OCI-LY7 (cell line): ENCODE measurements at regions not wholly inside any gene's neighbourhood (a gene's known extent, or its start where the extent isn't known, plus 50 kb on each side); places are given as distances from the start of the nearest gene placed in this dataset.

Experiments
- BruUV-seq: library from RNA; stranded (reverse); fragments of 400-500 nt; replicated peaks from 2 replicates; lab custom pipeline; 2021; lab: Mats Ljungman, UMichigan
- CTCF ChIA-PET: fragments of 300-600 bp; sonication (Branson Sonifier 250); formaldehyde crosslinking; loops from one replicate; lab custom pipeline; 2022; ENCODE audit warnings: antibody characterized with exemption; ENCODE audit not compliant: unreplicated experiment; lab: Charles Lee
- POLR2A ChIA-PET: fragments of 300-600 bp; sonication (Branson Sonifier 250); formaldehyde crosslinking; loops from one replicate; lab custom pipeline; 2022; ENCODE audit warnings: antibody characterized with exemption; lab: Charles Lee
- DNase-seq: peaks from one replicate; pipeline ENCODE4 v3.0.0-alpha.2; 2015; ENCODE audit warnings: low spot score
- H2AFZ ChIP-seq: fragments of 200-600 bp; sonication (generic), shearing (Covaris generic); 2 replicates; pipeline ENCODE4 v1.6.1; 2014; ENCODE audit warnings: mild to moderate bottlenecking, antibody characterized with exemption, low read length, moderate library complexity
- H3K27ac ChIP-seq: fragments of 200-600 bp; sonication (generic); 2 replicates; pipeline ENCODE4 v1.5.1; 2014; ENCODE audit warnings: mixed run types, low read depth, mild to moderate bottlenecking, moderate library complexity, low read length, inconsistent platforms; ENCODE audit not compliant: poor library complexity, severe bottlenecking
- H3K36me3 ChIP-seq: fragments of 200-600 bp; sonication (generic); 2 replicates; pipeline ENCODE4 v1.6.1; 2014; ENCODE audit warnings: mild to moderate bottlenecking, antibody characterized with exemption, low read length, moderate library complexity, mixed read lengths; ENCODE audit not compliant: insufficient read depth
- H3K4me1 ChIP-seq: fragments of 200-600 bp; sonication (generic); 2 replicates; pipeline ENCODE4 v1.5.1; 2014; ENCODE audit warnings: mild to moderate bottlenecking, low read length; ENCODE audit not compliant: insufficient read depth, poor library complexity, severe bottlenecking
- H3K4me2 ChIP-seq: fragments of 200-600 bp; sonication (generic); 2 replicates; pipeline ENCODE4 v1.6.1; 2014; ENCODE audit warnings: mild to moderate bottlenecking, low read length
- H3K4me3 ChIP-seq: fragments of 200-600 bp; sonication (generic); 2 replicates; pipeline ENCODE4 v1.5.1; 2014; ENCODE audit warnings: mild to moderate bottlenecking, low read depth, low read length; ENCODE audit not compliant: poor library complexity, severe bottlenecking
- H3K79me2 ChIP-seq: fragments of 200-600 bp; sonication (generic); 2 replicates; pipeline ENCODE4 v1.6.1; 2016; ENCODE audit warnings: low read depth, mild to moderate bottlenecking, low read length, moderate library complexity, mixed read lengths; ENCODE audit not compliant: insufficient read depth
- H3K9me2 ChIP-seq: fragments of 200-600 bp; sonication (generic); 2 replicates; pipeline ENCODE4 v1.6.1; 2016; ENCODE audit warnings: mild to moderate bottlenecking, low read length, mixed read lengths; ENCODE audit not compliant: insufficient read depth
- H3K9me3 ChIP-seq: fragments of 200-600 bp; sonication (generic); 2 replicates; pipeline ENCODE4 v1.6.1; 2014; ENCODE audit warnings: mild to moderate bottlenecking, mixed run types, low read length, mixed read lengths
- H4K20me1 ChIP-seq: fragments of 200-600 bp; sonication (generic); 2 replicates; pipeline ENCODE4 v1.6.1; 2014; ENCODE audit warnings: mild to moderate bottlenecking, antibody characterized with exemption, low read length, moderate library complexity, mixed read lengths; ENCODE audit not compliant: insufficient read depth
- CTCF ChIP-seq: fragments of 200-600 bp; sonication (generic); conservative IDR thresholded peaks from 2 replicates; pipeline ENCODE4 v1.5.1; 2014; ENCODE audit warnings: mild to moderate bottlenecking, antibody characterized with exemption, low read length, moderate library complexity, mixed read lengths
- EZH2phosphoT487 ChIP-seq: fragments of 200-600 bp; sonication (generic); IDR thresholded peaks from 2 replicates; pipeline ENCODE4 v1.6.1; 2018; ENCODE audit warnings: low read depth, borderline replicate concordance, mild to moderate bottlenecking, mixed run types, antibody characterized with exemption, low read length, moderate library complexity, mixed read lengths
- intact Hi-C: fragments of 100-400 bp; cut with micrococcal nuclease; formaldehyde crosslinking; loops from one replicate; pipeline ENCODE4 v1.10.0; 2022; ENCODE audit not compliant: unreplicated experiment

- Histone ChIP-seq H3K4me1 (no peaks in the 10 kb centered on the region), H3K79me2 (no peaks in the 10 kb centered on the region), H3K4me2 (no peak overlapping the region), H3K9me2 (no peaks in the 10 kb centered on the region), H3K27ac (no peak overlapping the region), H3K36me3 (no peaks in the 10 kb centered on the region), H3K4me3 (no peak overlapping the region), H3K9me3 (no peaks in the 10 kb centered on the region), H4K20me1 (no peaks in the 10 kb centered on the region), H2AFZ (no peak overlapping the region)
- TF ChIP-seq CTCF (no peak), EZH2phosphoT487 (no peak)
- ChIA-PET POLR2A (no interaction called here), CTCF (no interaction called here)
- BruUV-seq, result no TSS peak
- intact Hi-C loops, result no loop called here
- no peak for DNase-seq
These were observed 271.9 kb downstream of the MID1IP1 start for GRCh38 chrX:39073131-39073530.

- BruUV-seq, result no TSS peak
- Histone ChIP-seq H3K4me3 (no peak overlapping the region), H3K36me3 (no peaks in the 10 kb centered on the region), H2AFZ (no peak overlapping the region), H3K4me1 (no peaks in the 10 kb centered on the region), H3K4me2 (no peak overlapping the region), H3K9me2 (no peaks in the 10 kb centered on the region), H3K9me3 (no peaks in the 10 kb centered on the region), H3K27ac (no peak overlapping the region), H3K79me2 (no peaks in the 10 kb centered on the region), H4K20me1 (no peaks in the 10 kb centered on the region)
- DNase-seq, result no peak
- TF ChIP-seq EZH2phosphoT487 (no peak), CTCF (no peak)
- POLR2A ChIA-PET, result no interaction called here
- CTCF ChIA-PET, result no interaction called here
- intact Hi-C loops, result loop anchor here (10.0 kb wide), 1 partner anchor 48 kb away; no protein-coding TSS in a partner anchor
These were observed 295.3 kb downstream of the MID1IP1 start for GRCh38 chrX:39096599-39096998.

GRCh38 chrX:39104745-39105144, 303.5 kb downstream of the MID1IP1 start:
- Histone ChIP-seq H3K79me2 (no peaks in the 10 kb centered on the region), H3K4me3 (no peak overlapping the region), H2AFZ (no peak overlapping the region), H3K9me3 (no peaks in the 10 kb centered on the region), H4K20me1 (no peaks in the 10 kb centered on the region), H3K4me2 (no peak overlapping the region), H3K36me3 (no peaks in the 10 kb centered on the region), H3K4me1 (no peaks in the 10 kb centered on the region), H3K9me2 (no peaks in the 10 kb centered on the region), H3K27ac (no peak overlapping the region)
- BruUV-seq, result no TSS peak
- POLR2A ChIA-PET, result no interaction called here
- no peak for DNase-seq
- CTCF ChIA-PET, result no interaction called here
- TF ChIP-seq CTCF, result no peak
- no peak for TF ChIP-seq EZH2phosphoT487
- intact Hi-C loops, result no loop called here
